CD8-positive, alpha-beta memory T cell (primary cell): ENCODE measurements at regions not wholly inside any gene's neighbourhood (a gene's known extent, or its start where the extent isn't known, plus 50 kb on each side); places are given as distances from the start of the nearest gene placed in this dataset.

Experiments
- CTCF ChIA-PET: fragments of 350-600 bp; sonication (Branson Sonifier 250); formaldehyde crosslinking; loops from one replicate; lab custom pipeline; 2021; ENCODE audit warnings: antibody characterized with exemption; lab: Charles Lee
- POLR2A ChIA-PET: fragments of 350-600 bp; sonication (Branson Sonifier 250); formaldehyde crosslinking; loops from one replicate; lab custom pipeline; 2021; ENCODE audit warnings: antibody characterized with exemption; lab: Charles Lee
- DNase-seq, 5 donors: peaks; one replicate each; pipeline versions ENCODE4 v3.0.0 to v3.0.0-alpha.2; 2020 to 2022; ENCODE audit warnings: mixed read lengths in 1 of 5
- H3K27ac ChIP-seq: one replicate; pipeline ENCODE4 v1.7.0; 2013; ENCODE audit warnings: low read depth, mild to moderate bottlenecking, low read length, moderate library complexity
- H3K27me3 ChIP-seq: 2 replicates; pipeline ENCODE4 v1.7.0; 2013; ENCODE audit warnings: low read length, mild to moderate bottlenecking; ENCODE audit not compliant: insufficient read depth, poor library complexity, severe bottlenecking
- H3K36me3 ChIP-seq: 2 replicates; pipeline ENCODE4 v1.7.0; 2013; ENCODE audit warnings: mild to moderate bottlenecking, low read length, moderate library complexity; ENCODE audit not compliant: insufficient read depth
- H3K4me1 ChIP-seq: 2 replicates; pipeline ENCODE4 v1.7.0; 2013; ENCODE audit warnings: mild to moderate bottlenecking, low read length, moderate library complexity; ENCODE audit not compliant: insufficient read depth
- H3K4me3 ChIP-seq: 2 replicates; pipeline ENCODE4 v1.7.0; 2013; ENCODE audit warnings: mild to moderate bottlenecking, low read length
- H3K9me3 ChIP-seq: 2 replicates; pipeline ENCODE4 v1.7.0; 2013; ENCODE audit warnings: mild to moderate bottlenecking, low read length
- H3K27ac Mint-ChIP-seq, 8 donors: one replicate each; pipeline ENCODE4 v1.8.0; 2020 to 2021; ENCODE audit warnings: mixed read lengths in 8 of 8, mild to moderate bottlenecking in 6 of 8, inconsistent platforms in 3 of 8, moderate library complexity in 3 of 8
- H3K27me3 Mint-ChIP-seq, 2 donors: one replicate each; pipeline ENCODE4 v1.8.0; 2020 to 2021; ENCODE audit warnings: mixed read lengths in 2 of 2, mild to moderate bottlenecking in 1 of 2, moderate library complexity in 1 of 2
- H3K36me3 Mint-ChIP-seq, 3 donors: one replicate each; pipeline ENCODE4 v1.8.0; 2020 to 2021; ENCODE audit warnings: mixed read lengths in 3 of 3, inconsistent platforms in 1 of 3, mild to moderate bottlenecking in 1 of 3
- H3K4me1 Mint-ChIP-seq, 3 donors: one replicate each; pipeline ENCODE4 v1.8.0; 2020 to 2021; ENCODE audit warnings: mixed read lengths in 3 of 3, inconsistent platforms in 1 of 3, mild to moderate bottlenecking in 1 of 3
- H3K4me3 Mint-ChIP-seq, 7 donors: one replicate each; pipeline ENCODE4 v1.8.0; 2020 to 2021; ENCODE audit warnings: mixed read lengths in 7 of 7, mild to moderate bottlenecking in 6 of 7, moderate library complexity in 4 of 7, inconsistent platforms in 2 of 7
- H3K9me3 Mint-ChIP-seq, 5 donors: one replicate each; pipeline ENCODE4 v1.8.0; 2020 to 2022; ENCODE audit warnings: mixed read lengths in 5 of 5, mild to moderate bottlenecking in 3 of 5, moderate library complexity in 2 of 5, inconsistent platforms in 1 of 5

DNA sequence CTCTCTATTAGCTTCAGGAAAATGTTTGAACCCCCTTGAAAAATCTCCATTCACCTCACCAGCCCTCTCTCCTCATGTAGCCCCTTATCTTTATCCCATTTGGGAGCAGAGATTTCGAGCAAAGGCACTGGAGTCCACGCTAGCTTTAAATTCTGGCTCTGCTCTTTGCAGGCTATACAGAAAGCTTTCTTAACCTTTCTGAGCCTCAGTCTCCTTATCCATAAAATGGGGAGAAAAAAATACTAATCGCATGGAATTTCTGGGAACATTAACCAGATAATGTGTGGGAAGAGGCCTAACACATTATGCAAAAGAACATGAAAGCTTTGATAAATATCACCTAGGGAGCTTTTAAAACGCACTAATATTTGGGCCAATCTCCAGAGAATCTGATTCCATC lies 476.3 kb upstream of the CDH5 start:
- no peak overlapping the region for H3K27ac ChIP-seq
- no peak for DNase-seq
- H3K9me3 ChIP-seq: no peaks in the 10 kb centered on the region
- Mint-ChIP-seq H3K27me3 (no peaks in the 10 kb centered on the region), H3K27ac (no peak overlapping the region), H3K4me1 (no peaks in the 10 kb centered on the region), H3K36me3 (no peaks in the 10 kb centered on the region), H3K4me3 (no peak overlapping the region), H3K9me3 (peaks cover 0 to 6% (median under 1%) of the 10 kb centered on the region in 5 donors)
- ChIA-PET CTCF (no interaction called here), POLR2A (no interaction called here)
- H3K4me3 ChIP-seq: no peak overlapping the region
- H3K27me3 ChIP-seq: no peaks in the 10 kb centered on the region
- H3K36me3 ChIP-seq: no peaks in the 10 kb centered on the region
- H3K4me1 ChIP-seq: no peaks in the 10 kb centered on the region

DNA sequence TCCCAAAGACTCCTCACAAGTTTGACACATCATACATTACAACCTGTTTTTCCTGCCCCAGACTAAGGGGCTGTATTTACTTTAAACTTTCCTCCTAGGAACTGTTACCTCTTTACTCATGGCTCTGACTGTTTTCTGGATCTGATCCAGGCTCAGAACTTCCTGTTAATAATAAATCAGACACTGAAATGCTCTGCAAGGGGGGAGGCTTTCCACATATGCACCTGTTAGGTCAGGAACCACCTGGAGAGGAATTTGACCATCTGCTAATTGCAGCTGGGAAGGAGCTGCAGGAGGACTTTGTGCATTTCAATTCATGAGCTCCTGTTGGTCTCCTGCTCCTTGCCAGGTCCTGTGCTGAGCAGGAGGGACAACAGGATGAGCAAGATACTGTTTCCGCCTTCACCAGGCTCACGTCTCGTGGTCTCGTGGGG lies 476.9 kb upstream of the CDH5 start:
- DNase-seq: no peak
- H3K27ac ChIP-seq: no peak overlapping the region
- H3K36me3 Mint-ChIP-seq: no peaks in the 10 kb centered on the region
- no peak overlapping the region for H3K4me3 Mint-ChIP-seq
- H3K4me1 ChIP-seq: no peaks in the 10 kb centered on the region
- no peak overlapping the region for H3K27ac Mint-ChIP-seq
- H3K9me3 Mint-ChIP-seq: peaks cover 0 to 6% (median 2%) of the 10 kb centered on the region in 5 donors
- H3K9me3 ChIP-seq: no peaks in the 10 kb centered on the region
- H3K27me3 ChIP-seq: no peaks in the 10 kb centered on the region
- H3K4me1 Mint-ChIP-seq: no peaks in the 10 kb centered on the region
- H3K36me3 ChIP-seq: no peaks in the 10 kb centered on the region
- H3K27me3 Mint-ChIP-seq: no peaks in the 10 kb centered on the region
- ChIA-PET POLR2A (no interaction called here), CTCF (no interaction called here)
- H3K4me3 ChIP-seq: no peak overlapping the region

DNA sequence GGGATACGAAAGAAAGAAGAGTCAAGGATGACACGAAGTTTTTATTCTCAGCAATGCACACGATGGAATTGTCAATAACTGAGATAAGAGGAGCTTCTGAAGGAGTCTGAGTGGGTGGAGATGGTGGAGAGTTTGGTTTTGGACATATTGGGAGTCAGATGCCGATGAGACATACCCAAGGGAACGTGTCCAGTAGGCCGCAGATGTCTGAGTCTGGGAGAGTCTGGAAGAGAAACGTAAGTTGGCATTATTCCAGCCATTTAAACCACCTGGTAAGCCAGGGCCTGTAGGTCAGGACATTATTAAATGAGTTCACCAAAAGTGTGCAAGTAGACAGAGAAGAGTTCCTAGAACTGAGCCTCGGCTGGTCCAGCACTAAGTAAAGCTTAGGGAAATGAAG lies 478.3 kb upstream of the CDH5 start:
- CTCF ChIA-PET: no interaction called here
- no peak overlapping the region for H3K27ac Mint-ChIP-seq
- H3K4me3 Mint-ChIP-seq: no peak overlapping the region

DNA sequence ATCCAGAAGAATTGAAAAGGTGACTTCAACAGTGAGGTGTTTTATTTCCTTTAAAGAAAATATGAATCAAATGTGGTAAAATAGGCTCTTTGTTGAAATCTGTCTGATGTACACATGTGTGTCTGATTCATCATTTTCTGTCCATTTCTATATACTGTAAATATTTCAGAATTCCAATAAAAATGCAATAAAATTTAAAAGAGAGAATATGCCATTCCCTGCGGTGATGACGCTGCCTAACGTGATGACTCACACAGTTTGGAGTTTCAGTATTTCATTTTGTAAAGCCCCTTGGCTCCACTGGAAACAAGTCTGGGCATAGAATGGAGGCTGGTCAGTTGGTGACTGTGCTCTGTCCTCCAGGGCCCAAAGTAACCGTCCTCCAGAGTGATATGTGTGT lies 482.5 kb upstream of the CDH5 start:
- H3K9me3 Mint-ChIP-seq: peaks cover 0 to 6% (median 2%) of the 10 kb centered on the region in 5 donors
- Histone ChIP-seq H3K27ac (no peak overlapping the region), H3K36me3 (no peaks in the 10 kb centered on the region), H3K9me3 (no peaks in the 10 kb centered on the region), H3K4me3 (no peak overlapping the region), H3K4me1 (no peaks in the 10 kb centered on the region), H3K27me3 (no peaks in the 10 kb centered on the region)
- no peak for DNase-seq
- no peaks in the 10 kb centered on the region for H3K36me3 Mint-ChIP-seq
- no peak overlapping the region for H3K4me3 Mint-ChIP-seq
- ChIA-PET CTCF (no interaction called here), POLR2A (no interaction called here)
- H3K4me1 Mint-ChIP-seq: no peaks in the 10 kb centered on the region
- no peak overlapping the region for H3K27ac Mint-ChIP-seq
- no peaks in the 10 kb centered on the region for H3K27me3 Mint-ChIP-seq

More for the DNA sequence above, 478.3 kb upstream of the CDH5 start:
- Mint-ChIP-seq H3K9me3 (peaks cover 0 to 3% (median 2%) of the 10 kb centered on the region in 5 donors), H3K36me3 (no peaks in the 10 kb centered on the region), H3K4me1 (no peaks in the 10 kb centered on the region), H3K27me3 (no peaks in the 10 kb centered on the region)
- Histone ChIP-seq H3K4me1 (no peaks in the 10 kb centered on the region), H3K36me3 (no peaks in the 10 kb centered on the region), H3K27me3 (no peaks in the 10 kb centered on the region), H3K27ac (no peak overlapping the region), H3K4me3 (no peak overlapping the region), H3K9me3 (no peaks in the 10 kb centered on the region)
- no peak for DNase-seq
- POLR2A ChIA-PET: no interaction called here

DNA sequence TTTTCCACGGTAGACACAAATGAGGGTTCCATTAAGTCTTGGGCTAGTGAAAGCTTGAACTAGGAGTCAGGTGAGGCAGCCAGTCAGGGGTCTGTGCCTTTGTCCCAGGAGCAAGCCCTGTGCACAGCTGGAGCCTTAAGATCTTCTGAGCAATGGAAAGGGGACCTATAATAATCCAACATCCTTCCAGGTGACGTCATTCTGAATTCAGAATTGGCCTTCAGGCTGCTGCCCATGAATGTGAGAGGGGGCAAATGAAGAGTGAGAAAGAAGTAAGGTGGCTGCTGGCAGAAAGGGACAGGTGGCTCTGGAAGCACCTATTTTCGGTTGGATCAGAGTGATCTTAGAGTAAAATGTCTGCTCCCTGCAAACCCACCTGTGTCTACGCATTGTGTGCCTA lies 488.1 kb upstream of the CDH5 start:
- Mint-ChIP-seq H3K27me3 (peaks cover 0 to 3% of the 10 kb centered on the region in 2 donors), H3K9me3 (peaks cover 0 to 6% (median 2%) of the 10 kb centered on the region in 5 donors), H3K27ac (no peak overlapping the region), H3K36me3 (no peaks in the 10 kb centered on the region), H3K4me3 (peak overlapping the region in 1 of 7 donors; percentile 48), H3K4me1 (no peaks in the 10 kb centered on the region)
- CTCF ChIA-PET: no interaction called here
- Histone ChIP-seq H3K36me3 (no peaks in the 10 kb centered on the region), H3K27me3 (no peaks in the 10 kb centered on the region), H3K4me1 (no peaks in the 10 kb centered on the region), H3K27ac (no peak overlapping the region), H3K4me3 (no peak overlapping the region), H3K9me3 (no peaks in the 10 kb centered on the region)
- POLR2A ChIA-PET: no interaction called here
- no peak for DNase-seq

DNA sequence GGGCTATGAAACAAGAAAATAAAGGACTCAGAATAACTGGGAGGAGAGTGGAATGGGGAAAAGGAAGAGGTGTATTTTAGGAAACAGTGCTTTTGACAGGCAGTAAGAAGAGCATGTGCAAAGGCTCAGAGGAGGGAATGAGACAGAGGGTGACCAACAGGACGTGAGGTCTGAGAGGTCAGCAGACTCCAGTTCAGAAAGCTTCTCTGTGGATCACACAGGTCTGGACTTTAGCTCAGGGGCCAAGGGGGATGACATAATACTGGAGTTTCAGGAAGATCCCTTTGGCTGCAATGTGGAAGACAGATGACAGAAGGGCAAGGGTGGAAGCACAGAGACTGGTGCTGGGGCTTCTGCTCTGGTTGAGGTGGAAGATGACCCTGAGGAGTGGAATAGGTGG lies 489.9 kb upstream of the CDH5 start:
- Histone ChIP-seq H3K4me1 (no peaks in the 10 kb centered on the region), H3K27me3 (no peaks in the 10 kb centered on the region), H3K36me3 (no peaks in the 10 kb centered on the region), H3K9me3 (no peaks in the 10 kb centered on the region), H3K27ac (no peak overlapping the region), H3K4me3 (no peak overlapping the region)
- H3K4me3 Mint-ChIP-seq: no peak overlapping the region
- no peak overlapping the region for H3K27ac Mint-ChIP-seq
- H3K36me3 Mint-ChIP-seq: no peaks in the 10 kb centered on the region
- ChIA-PET CTCF (no interaction called here), POLR2A (no interaction called here)
- H3K4me1 Mint-ChIP-seq: no peaks in the 10 kb centered on the region
- H3K9me3 Mint-ChIP-seq: peaks cover 0 to 5% (median 3%) of the 10 kb centered on the region in 5 donors
- DNase-seq: no peak
- peaks cover 0 to 3% of the 10 kb centered on the region in 2 donors for H3K27me3 Mint-ChIP-seq

DNA sequence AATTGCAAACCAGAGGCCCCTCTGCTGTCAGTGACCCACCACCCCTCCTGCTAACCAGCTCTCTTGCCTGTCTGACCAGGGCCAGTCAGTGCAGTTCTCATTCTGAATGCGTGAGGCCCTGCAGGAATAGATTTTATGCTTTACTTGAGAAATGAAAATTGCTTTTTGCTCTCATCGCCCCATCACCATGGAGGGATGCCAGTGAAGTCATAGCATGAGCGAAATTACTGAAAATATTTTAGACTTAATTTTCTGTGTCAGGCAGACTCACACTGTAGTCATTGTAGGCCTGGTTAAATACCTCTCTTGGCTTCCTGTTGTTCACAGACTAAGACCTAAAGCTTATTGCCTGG lies 490.5 kb upstream of the CDH5 start:
- Histone ChIP-seq H3K36me3 (no peaks in the 10 kb centered on the region), H3K4me3 (no peak overlapping the region), H3K27ac (no peak overlapping the region), H3K9me3 (no peaks in the 10 kb centered on the region), H3K27me3 (no peaks in the 10 kb centered on the region), H3K4me1 (no peaks in the 10 kb centered on the region)
- no peaks in the 10 kb centered on the region for H3K36me3 Mint-ChIP-seq
- ChIA-PET POLR2A (no interaction called here), CTCF (no interaction called here)
- H3K4me3 Mint-ChIP-seq: no peak overlapping the region
- H3K4me1 Mint-ChIP-seq: no peaks in the 10 kb centered on the region
- H3K9me3 Mint-ChIP-seq: peaks cover 0 to 4% (median 3%) of the 10 kb centered on the region in 5 donors
- no peak overlapping the region for H3K27ac Mint-ChIP-seq
- no peak for DNase-seq
- H3K27me3 Mint-ChIP-seq: peaks cover 0 to 3% of the 10 kb centered on the region in 2 donors

DNA sequence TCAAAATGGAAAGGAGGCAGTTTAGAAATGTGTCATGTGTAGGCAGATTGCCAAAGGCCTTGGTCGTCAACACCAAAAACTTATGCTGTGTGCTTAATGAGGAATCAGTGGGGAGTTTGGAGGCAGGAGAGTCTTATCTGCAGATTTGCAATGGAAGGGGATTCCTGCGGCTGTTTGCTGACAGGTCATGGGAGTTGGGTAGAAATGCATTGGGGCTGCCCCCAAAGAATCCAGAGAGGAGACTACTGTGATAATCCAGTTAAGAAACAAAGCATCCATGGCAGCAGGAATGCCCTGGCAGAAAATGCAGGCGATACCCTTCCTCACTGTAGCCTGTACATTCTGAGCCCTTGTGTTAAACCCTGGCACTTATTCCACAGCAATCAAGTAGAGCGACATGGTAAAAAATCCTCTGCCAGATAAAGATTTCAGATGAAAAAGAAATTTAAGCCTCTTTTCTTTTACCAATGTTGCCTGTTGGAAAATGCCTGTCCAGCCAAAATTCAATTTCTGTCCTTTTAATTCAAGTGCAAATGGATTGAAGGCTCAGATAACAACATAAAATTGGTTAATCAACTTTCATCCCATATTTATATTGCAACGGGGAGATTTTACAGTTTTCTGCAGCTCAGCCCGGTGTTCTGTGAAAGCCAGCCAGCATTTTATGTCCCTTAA lies 491.0 kb upstream of the CDH5 start:
- Histone ChIP-seq H3K4me1 (no peaks in the 10 kb centered on the region), H3K27me3 (no peaks in the 10 kb centered on the region), H3K4me3 (no peak overlapping the region), H3K9me3 (no peaks in the 10 kb centered on the region), H3K27ac (no peak overlapping the region), H3K36me3 (no peaks in the 10 kb centered on the region)
- peaks cover 0 to 4% of the 10 kb centered on the region in 2 donors for H3K27me3 Mint-ChIP-seq
- H3K27ac Mint-ChIP-seq: no peak overlapping the region
- no peaks in the 10 kb centered on the region for H3K36me3 Mint-ChIP-seq
- ChIA-PET CTCF (no interaction called here), POLR2A (no interaction called here)
- DNase-seq: no peak
- H3K4me3 Mint-ChIP-seq: no peak overlapping the region
- H3K9me3 Mint-ChIP-seq: peaks cover 0 to 4% (median 2%) of the 10 kb centered on the region in 5 donors
- H3K4me1 Mint-ChIP-seq: no peaks in the 10 kb centered on the region
